HS-5 (cell line): ENCODE measurements at regions not wholly inside any gene's neighbourhood (a gene's known extent, or its start where the extent isn't known, plus 50 kb on each side); places are given as distances from the start of the nearest gene placed in this dataset.
"Not testable (repeated sequence)": the region's sequence is repeated elsewhere in the genome, so short reads cannot be mapped to it uniquely, and the experiment has no call there.

ENCODE experiments used
- DNase-seq: peaks from one replicate; pipeline ENCODE4 v3.0.0-alpha.2; 2012; ENCODE audit warnings: low read depth

- no peak for DNase-seq
Observed at GRCh38 chr16:61002479-61003204, 1033.6 kb downstream of the CDH8 start.

DNA sequence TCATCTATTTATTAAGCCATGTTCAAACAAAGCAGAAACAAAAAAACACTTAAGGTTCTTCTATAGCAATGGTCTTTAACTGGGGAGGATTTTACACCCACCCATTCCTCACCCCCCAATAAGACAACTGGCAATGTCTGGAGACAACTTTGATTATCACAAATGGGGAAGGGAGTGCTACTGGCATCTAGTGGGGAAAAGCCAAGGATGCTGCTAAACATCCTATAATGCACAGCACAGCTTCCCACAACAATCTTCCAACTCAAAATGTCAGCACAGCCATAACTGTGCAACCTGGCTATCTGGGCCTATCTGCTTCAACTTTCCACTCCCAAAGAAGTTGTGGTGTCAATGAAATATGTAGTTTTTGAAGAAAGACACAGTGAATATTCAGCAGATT lies 1044.4 kb downstream of the CDH8 start:
- DNase-seq: no peak

GRCh38 chr16:60989592-60989991 lies 1046.6 kb downstream of the CDH8 start:
- DNase-seq: no peak

- DNase-seq: no peak
Observed at GRCh38 chr16:60979119-60979518, 1057.1 kb downstream of the CDH8 start.

DNA sequence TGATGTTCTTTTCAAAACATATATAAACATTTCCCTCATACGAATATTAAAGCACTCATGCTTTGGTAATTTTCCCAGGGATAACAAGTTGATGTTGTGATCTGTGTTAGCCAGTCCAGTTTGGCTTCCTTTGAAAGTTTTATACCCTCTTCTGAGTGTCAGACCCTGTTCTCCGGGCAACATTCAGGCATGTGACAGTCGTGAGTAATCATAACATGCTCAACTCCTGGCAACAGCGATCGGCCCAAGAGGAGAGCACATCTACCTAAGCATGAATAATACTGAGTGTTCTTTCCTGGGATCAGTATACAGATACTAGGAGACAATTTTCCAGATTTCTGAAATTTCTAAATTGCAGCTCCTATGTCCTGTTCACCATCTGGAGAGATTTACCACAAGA lies 1086.4 kb downstream of the CDH8 start:
- DNase-seq: no peak

DNA sequence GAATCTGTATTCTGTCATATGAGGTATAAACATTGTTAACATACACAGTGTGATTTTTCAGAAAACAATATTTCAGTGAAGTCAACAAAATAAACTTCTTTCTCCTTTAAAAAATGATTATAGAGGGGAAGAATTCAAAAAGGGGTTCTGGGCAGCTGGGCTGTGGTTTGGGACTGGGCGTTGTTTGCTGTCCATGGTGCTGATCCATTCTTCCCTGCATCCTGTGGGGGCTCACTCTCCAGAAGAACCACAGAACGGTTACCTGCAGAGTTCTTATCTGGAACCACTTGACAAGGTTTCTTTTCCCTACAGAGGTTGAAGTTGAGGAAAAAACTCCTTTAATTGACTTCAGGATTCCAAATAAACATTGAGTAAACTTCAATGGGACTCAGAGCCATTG lies 1091.0 kb downstream of the CDH8 start:
- no peak for DNase-seq

GRCh38 chr16:60936189-60936588 lies 1100.0 kb downstream of the CDH8 start:
- not testable (repeated sequence) for DNase-seq

- no peak for DNase-seq
Observed at GRCh38 chr16:60932600-60932999, 1103.6 kb downstream of the CDH8 start.

DNA sequence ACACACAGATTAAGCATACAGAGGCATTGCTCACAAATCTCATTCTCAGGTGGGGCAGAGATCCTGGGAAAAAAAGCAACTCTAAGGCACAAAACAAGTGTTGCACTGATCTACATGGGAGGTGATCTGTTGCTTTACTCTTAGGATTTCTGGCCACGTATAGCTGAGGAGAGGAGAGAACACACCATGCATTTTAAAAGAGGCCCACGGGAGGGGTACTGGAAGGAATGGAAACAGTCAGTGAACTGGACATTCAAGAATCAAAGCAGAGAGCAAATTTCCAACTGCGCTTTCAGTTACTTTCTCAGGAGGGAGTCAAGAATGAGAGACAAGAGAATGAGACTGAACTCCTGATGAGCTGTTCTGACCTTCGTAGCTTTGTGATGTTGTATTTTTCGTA lies 1105.9 kb downstream of the CDH8 start:
- no peak for DNase-seq

GRCh38 chr16:60922920-60923319 lies 1113.3 kb downstream of the CDH8 start:
- no peak for DNase-seq

DNA sequence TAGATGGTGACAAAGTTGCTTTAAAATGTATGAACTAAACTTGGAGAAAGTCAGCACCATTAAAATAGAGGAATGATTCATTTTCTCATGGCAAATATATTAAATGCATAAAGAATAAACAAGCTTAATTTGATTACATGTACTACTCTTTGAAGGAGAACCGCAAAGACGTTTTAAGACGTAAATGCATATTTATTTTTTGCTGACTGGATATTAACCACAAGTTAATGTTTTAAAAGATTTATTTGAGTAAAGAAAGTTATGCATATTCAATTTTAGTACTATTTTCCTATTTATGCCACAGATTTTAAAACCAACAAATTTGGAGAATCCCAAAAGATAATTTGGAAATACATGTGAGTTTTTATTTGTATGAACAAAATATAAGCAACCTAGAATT lies 1121.9 kb downstream of the CDH8 start:
- no peak for DNase-seq

- no peak for DNase-seq
Observed at GRCh38 chr16:60907645-60908044, 1128.6 kb downstream of the CDH8 start.

- DNase-seq: peak; percentile 62
Observed at GRCh38 chr16:60905811-60906210, 1130.4 kb downstream of the CDH8 start.

DNA sequence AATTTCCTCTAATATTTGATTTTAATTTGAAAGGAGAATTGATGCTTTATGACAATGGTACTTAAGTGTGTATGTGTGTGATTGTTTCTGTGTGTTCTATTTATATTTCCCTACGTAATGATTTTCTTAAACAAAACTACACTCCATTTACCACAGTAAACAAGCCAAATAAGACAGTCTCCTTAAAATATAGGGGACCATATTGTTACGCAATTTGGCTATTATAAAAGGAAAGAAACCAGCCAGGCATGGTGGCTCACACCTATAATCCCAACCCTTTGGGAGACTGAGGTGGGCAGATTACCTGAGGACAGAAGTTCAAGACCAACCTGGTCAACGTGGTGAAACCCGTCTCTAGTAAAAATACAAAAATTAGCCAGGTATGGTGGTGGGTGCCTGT lies 1134.1 kb downstream of the CDH8 start:
- DNase-seq: no peak

DNA sequence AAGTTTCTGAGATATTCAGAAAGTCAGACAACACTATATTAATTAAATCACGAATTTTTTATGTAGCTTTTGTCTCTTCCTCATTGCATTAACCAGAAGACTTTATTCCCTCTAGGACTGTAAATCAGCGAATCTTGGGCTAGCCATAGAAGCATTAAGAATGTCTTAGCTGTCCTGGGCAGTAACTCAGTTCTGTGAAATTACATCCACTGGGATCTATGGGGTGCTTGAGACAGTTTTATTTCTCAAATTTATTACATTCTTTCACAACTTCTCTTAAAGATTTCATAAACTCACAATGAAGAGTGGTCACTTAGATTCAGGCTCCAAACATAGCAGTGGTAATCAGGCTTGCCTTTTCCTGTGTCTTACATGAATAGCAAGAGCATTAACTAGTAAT lies 1153.4 kb downstream of the CDH8 start:
- no peak for DNase-seq

DNA sequence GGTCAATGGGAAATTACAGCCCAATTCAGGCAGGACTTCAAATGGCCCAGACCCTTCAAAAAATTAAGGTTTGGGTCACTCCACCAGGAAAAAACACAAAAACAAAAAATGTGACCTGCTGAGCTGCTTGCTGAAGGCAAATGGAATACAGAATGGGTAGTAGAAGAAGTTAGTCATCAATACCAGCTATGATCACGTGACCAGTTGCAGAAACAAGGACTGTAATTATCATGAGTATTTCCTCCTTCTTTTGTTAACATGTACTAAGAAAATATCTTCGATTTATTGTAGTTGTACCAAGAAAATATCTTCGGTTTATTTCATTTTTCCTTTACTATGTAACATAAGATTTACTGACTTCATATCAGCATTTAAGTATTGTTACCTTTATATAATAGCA lies 1183.6 kb downstream of the CDH8 start:
- DNase-seq: no peak

DNA sequence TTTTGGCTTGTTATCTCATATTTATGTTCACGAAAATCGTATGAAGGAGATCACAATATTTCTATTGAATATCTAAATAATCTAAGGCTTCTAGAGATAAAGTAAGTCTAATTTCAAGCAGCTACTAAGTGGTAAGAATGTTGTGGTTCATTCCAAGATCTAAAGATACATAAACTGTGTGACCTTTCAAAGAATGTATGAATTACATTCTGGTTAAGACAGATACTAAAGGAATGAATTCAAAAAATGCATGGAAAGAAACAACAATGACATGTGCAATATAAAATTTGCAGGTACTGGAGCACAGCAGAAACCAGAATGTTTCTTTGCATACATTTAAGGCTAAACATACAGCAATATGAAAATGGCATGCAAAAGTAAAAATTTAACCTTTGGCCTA lies 1214.6 kb downstream of the CDH8 start:
- no peak for DNase-seq

GRCh38 chr16:60820361-60820760 lies 1215.9 kb downstream of the CDH8 start:
- no peak for DNase-seq

GRCh38 chr16:60818465-60818864 lies 1217.8 kb downstream of the CDH8 start:
- DNase-seq: no peak

GRCh38 chr16:60816461-60816860 lies 1219.8 kb downstream of the CDH8 start:
- DNase-seq: no peak

DNA sequence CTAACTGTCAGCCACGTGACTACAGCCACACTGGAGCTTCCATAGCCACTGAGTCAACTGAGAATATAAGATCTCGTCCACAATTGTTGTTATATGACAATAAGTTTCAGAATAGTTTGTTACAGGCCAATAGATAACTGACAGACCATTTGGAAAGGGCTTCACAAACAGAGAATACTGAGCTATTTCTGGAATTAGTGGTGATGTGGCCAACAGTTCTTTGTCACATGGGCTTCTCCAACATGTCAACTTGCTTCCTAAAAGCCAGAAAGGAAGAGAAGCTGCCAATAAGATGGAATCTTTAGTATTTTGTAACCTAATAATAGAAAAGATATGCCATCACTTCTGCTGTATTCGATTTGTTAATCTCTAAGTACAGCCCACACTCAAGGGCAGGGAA lies 1220.4 kb downstream of the CDH8 start:
- DNase-seq: no peak

- no peak for DNase-seq
Observed at GRCh38 chr16:60815033-60815432, 1221.2 kb downstream of the CDH8 start.

- DNase-seq: no peak
Observed at GRCh38 chr16:60811657-60812056, 1224.6 kb downstream of the CDH8 start.

DNA sequence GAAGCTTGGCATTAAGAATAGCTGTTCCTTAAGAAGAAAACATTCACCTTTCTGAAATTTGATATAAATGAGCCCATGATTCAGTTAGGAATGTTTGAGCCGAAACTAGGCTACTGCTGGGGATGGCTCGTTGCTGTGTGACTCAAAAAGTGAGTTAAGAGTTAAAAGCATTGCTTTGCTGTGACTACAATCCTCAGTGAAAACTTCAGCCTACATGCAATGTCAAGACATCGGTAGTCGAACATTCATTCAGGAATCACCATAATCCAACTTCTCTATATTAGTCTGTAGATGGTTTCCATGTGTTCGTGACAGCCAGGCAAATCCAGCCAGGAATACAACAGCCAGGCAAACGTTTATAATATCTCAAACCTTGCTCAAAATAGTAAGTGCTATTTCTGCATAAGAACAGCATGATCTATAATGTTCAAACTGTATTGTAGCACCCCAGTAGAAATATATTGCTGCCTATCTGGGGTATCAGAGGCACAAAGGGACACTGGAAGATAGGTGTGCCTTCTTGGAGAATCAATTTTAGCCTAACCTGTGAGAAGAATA lies 1225.1 kb downstream of the CDH8 start:
- DNase-seq: no peak
